ENCODE measurements at regions not wholly inside any gene's neighbourhood (a gene's known extent, or its start where the extent isn't known, plus 50 kb on each side); places are given as distances from the start of the nearest gene placed in this dataset.

DNA sequence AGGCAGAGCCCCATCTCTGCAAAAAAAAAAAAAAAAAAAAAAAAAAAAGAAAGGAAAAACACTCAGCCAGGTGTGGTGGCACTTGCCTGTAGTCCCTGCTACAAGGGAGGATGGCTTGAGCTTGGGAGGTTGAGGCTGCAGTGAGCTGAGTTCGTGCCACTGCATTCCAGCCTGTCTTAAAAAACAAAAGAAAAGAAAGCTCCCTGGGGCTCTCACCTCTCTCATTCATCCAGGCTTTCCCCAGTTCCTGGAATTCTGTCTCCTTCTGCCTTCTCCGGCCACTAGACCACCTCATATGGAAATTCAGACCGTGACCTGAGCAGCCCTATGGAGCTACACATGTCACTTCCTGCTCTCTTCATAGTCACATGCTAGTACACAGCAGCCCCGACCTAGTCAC lies 101.1 kb upstream of the TAB2 start:
- TF ChIP-seq, protein P1, sequence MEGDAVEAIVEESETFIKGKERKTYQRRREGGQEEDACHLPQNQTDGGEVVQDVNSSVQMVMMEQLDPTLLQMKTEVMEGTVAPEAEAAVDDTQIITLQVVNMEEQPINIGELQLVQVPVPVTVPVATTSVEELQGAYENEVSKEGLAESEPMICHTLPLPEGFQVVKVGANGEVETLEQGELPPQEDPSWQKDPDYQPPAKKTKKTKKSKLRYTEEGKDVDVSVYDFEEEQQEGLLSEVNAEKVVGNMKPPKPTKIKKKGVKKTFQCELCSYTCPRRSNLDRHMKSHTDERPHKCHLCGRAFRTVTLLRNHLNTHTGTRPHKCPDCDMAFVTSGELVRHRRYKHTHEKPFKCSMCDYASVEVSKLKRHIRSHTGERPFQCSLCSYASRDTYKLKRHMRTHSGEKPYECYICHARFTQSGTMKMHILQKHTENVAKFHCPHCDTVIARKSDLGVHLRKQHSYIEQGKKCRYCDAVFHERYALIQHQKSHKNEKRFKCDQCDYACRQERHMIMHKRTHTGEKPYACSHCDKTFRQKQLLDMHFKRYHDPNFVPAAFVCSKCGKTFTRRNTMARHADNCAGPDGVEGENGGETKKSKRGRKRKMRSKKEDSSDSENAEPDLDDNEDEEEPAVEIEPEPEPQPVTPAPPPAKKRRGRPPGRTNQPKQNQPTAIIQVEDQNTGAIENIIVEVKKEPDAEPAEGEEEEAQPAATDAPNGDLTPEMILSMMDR (IDR thresholded peaks at IDR 0.05), result no peak
- no peak for TF ChIP-seq ZFX (IDR thresholded peaks at IDR 0.05; ENCODE audit: borderline replicate concordance)
- H3K27ac ChIP-seq, result no peak overlapping the region

DNA sequence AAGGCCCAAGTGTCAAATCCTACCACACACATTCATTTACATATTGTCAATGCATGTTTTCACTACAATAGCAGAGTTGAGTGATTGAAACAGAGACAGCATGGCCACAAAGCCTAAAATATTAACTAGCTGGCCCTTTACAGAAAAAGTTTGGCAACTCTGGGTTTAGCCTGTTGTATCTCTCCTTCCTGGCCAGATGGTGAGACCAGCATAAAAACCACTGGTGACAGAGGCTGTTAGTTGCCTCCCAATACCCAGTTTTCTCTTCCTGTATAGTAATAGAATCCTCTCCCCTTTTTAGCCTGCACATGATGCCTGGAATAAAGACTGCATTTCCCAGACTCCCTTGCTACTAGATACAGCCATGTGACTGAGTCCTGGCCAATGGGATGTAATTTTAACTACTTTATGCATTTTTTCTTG lies 100.0 kb upstream of the TAB2 start:
- H3K27ac ChIP-seq, result no peak overlapping the region
- TF ChIP-seq, protein P1 (IDR thresholded peaks at IDR 0.05), result no peak
- no peak for TF ChIP-seq ZFX (IDR thresholded peaks at IDR 0.05; ENCODE audit: borderline replicate concordance)

DNA sequence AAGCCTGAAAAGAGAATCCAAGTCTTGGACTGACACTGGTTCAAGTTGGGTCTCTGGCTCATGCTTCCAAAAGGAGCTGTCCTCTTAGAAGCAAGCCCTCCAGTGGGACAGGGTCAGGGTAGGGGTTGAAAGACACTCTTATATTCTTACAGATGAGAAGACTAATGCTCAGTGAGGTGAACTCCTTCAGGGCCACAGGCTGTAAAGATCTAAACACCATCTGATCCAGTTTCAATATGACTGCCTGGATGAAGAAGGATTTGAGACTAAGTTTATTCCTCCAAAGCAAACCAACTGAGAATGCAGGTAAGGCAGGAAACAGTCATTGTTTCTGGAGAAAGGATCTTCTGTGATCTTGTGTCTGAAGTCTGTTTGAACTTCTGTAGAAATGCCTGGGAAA lies 99.0 kb upstream of the TAB2 start:
- H3K27ac ChIP-seq, result no peak overlapping the region

DNA sequence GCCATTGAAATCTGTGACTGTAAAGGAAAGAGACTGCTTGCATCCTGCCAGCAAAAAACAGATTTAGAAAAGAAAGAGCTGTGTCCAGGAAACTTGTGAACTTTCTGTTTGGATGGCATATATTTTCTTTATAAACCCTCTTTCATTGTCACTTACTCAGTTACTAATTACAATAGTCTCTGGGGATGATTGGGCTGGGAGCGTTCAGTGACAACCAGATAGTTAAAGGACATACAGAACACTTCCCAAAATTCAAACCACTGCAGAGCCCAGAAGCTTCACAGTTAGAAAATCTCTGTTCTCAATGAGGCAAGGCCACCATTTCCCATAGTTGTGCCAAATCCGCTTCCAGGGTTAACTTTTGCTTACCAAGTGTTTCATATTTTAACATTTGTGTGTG lies 98.6 kb upstream of the TAB2 start:
- TF ChIP-seq, protein P1 (IDR thresholded peaks at IDR 0.05), result no peak
- TF ChIP-seq ZFX (IDR thresholded peaks at IDR 0.05; ENCODE audit: borderline replicate concordance), result no peak
- H3K27ac ChIP-seq, result no peak overlapping the region

More for the DNA sequence above, 99.0 kb upstream of the TAB2 start:
- TF ChIP-seq, protein P1 (IDR thresholded peaks at IDR 0.05), result no peak
- no peak for TF ChIP-seq ZFX (IDR thresholded peaks at IDR 0.05; ENCODE audit: borderline replicate concordance)

DNA sequence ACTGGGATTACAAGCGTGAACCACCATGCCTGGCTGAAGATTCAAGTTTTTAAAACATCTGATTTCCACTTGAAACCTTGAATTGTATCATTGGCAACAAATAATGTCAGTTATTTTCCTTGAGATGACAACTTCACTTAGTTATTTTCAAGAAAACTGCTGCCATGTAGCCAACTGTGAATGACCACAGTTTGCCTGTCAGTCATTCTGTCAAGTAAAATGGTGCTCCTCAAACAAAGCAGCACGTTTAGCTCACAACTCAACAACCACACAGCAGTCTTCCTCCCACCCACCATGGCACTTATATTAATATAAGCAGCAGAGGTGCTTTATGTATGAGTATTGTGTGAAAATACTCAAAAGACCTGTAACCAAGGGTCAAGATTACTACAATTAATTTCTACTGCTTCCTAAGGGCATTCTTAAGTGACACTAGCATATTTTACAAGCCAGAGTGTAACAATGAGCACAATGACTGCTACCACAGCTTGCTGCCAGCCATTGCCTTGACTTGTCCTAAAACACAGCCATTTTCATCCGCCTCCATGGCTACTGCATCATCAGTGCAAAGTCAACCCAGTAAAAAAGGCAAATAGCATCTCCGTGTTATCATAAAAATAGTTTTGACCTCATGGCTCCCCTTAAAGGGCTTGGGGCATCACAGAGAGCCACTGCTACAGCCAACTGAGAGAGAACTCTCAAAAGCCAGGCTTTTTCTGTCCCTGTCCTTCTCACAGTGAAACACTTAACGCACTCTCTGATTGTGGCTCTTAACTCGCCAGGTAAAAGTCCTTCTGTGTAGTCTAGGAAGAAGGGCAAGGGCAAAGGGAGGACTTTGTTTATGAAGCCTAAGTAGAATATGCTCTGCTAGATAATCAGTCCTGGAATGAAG lies 96.4 kb upstream of the TAB2 start:
- TF ChIP-seq, protein P1 (IDR thresholded peaks at IDR 0.05), result no peak
- TF ChIP-seq ZFX (IDR thresholded peaks at IDR 0.05; ENCODE audit: borderline replicate concordance), result no peak
- no peak overlapping the region for H3K27ac ChIP-seq

DNA sequence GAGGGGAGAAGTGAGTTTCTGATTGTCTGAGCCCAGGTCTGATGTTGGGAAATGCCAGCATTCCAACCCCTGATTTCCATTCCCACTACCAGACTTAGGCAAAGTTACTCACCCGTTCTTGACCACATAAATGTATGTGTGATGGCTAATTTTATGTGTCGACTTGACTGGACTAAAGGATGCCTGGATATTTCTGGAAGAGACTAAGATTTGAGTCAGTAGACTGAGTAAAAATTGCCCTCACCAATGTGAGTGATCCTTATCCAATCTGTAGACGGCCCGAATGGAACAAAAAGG lies 95.8 kb upstream of the TAB2 start:
- no peak for TF ChIP-seq ZFX (IDR thresholded peaks at IDR 0.05; ENCODE audit: borderline replicate concordance)
- TF ChIP-seq, protein P1 (IDR thresholded peaks at IDR 0.05), result no peak
- H3K27ac ChIP-seq, result no peak overlapping the region

DNA sequence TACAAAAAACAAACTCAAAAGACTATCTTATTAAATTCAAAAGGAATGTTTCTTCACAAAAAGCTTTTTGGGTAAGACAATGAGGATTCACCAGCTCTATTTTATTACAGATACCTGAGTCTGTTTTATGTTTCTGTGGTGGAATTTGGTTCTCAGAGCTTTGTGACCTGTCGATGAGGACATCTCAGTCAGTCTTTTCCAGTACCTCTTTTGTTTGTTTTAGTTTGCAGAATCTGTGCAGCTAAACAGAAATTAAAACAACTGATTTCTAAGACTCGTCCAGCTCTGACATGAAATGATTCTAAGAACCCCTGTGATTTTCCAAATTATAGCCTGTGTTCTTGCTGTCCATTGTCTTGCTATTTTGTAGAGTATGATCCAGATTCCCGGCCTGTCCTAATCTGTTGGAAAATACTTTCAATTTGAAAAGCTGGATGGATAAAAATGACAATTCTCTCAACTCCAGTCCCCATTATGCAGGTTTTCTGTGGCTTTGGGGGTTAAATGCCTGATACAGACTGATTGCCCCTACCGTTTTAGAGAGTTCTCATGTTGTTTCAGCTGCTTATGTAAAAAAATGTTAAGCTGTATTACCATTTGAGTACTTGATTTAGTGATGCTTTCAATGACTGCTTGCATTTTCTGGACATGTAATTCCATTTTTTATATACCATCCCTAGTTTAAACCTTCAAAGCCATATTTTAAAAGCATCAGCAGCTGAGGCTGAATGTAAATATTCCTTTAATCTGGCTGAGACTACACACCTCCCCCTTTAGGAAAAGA lies 94.2 kb upstream of the TAB2 start:
- no peak overlapping the region for H3K27ac ChIP-seq
- TF ChIP-seq ZFX (IDR thresholded peaks at IDR 0.05; ENCODE audit: borderline replicate concordance), result no peak
- TF ChIP-seq, protein P1 (IDR thresholded peaks at IDR 0.05), result no peak
